IMR-90 (cell line): ENCODE measurements at regions not wholly inside any gene's neighbourhood (a gene's known extent, or its start where the extent isn't known, plus 50 kb on each side); places are given as distances from the start of the nearest gene placed in this dataset.

Experiments
- ATAC-seq: fragments of 200-7000 bp; cut with Tn5 transposase; 2 replicates; pipeline ENCODE4 v1.9.1; 2020; ENCODE audit warnings: low read depth, mild to moderate bottlenecking, moderate library complexity
- BruUV-seq: library from RNA; stranded (reverse); fragments of 400-500 nt; replicated peaks from 2 replicates; lab custom pipeline; 2021; lab: Mats Ljungman, UMichigan
- CTCF ChIA-PET: fragments of 300-600 bp; formaldehyde crosslinking; extraction: SDS; loops from one replicate; lab custom pipeline; 2021; ENCODE audit warnings: antibody characterized with exemption; lab: Yijun Ruan, JAX
- POLR2A ChIA-PET: fragments of 300-600 bp; sonication (Branson Sonifier 250); formaldehyde crosslinking; loops from one replicate; lab custom pipeline; 2022; ENCODE audit warnings: antibody characterized with exemption; ENCODE audit not compliant: unreplicated experiment; lab: Charles Lee
- DNase-seq: peaks from one replicate; pipeline ENCODE4 v3.0.0; 2013
- H2AFZ ChIP-seq: replicated peaks from 2 replicates; pipeline ENCODE3; 2013; ENCODE audit warnings: low read length, mild to moderate bottlenecking; ENCODE audit not compliant: poor library complexity
- H2AK5ac ChIP-seq: 2 replicates; pipeline ENCODE4 v1.6.1; 2013; ENCODE audit warnings: low read depth, low read length, inconsistent platforms
- H2AK9ac ChIP-seq: replicated peaks from 2 replicates; pipeline ENCODE3; 2013; ENCODE audit warnings: mild to moderate bottlenecking, low read depth, low read length, moderate library complexity; ENCODE audit not compliant: poor library complexity
- H2BK120ac ChIP-seq: 2 replicates; pipeline ENCODE4 v1.6.1; 2013; ENCODE audit warnings: low read depth, low read length, inconsistent platforms
- H2BK15ac ChIP-seq: 3 replicates; pipeline ENCODE4 v1.6.1; 2013; ENCODE audit warnings: low read depth, low read length, inconsistent platforms
- H2BK20ac ChIP-seq: 2 replicates; pipeline ENCODE4 v1.6.1; 2013; ENCODE audit warnings: low read depth, mild to moderate bottlenecking, inconsistent platforms, low read length, moderate library complexity
- H2BK5ac ChIP-seq: 2 replicates; pipeline ENCODE4 v1.6.1; 2013; ENCODE audit warnings: mild to moderate bottlenecking, low read depth, low read length, inconsistent platforms; ENCODE audit not compliant: poor library complexity, severe bottlenecking
- H3K14ac ChIP-seq: replicated peaks from 2 replicates; pipeline ENCODE4 v1.6.1; 2013; ENCODE audit warnings: low read depth, low read length, inconsistent platforms
- H3K18ac ChIP-seq: 2 replicates; pipeline ENCODE4 v1.6.1; 2013; ENCODE audit warnings: low read depth, low read length, control low read depth
- H3K23ac ChIP-seq: 2 replicates; pipeline ENCODE4 v1.6.1; 2013; ENCODE audit warnings: low read depth, low read length, inconsistent platforms
- H3K27ac ChIP-seq: 2 replicates; pipeline ENCODE4 v1.5.1; 2013; ENCODE audit warnings: mild to moderate bottlenecking, control low read depth, low read length; ENCODE audit not compliant: insufficient read depth
- H3K27me3 ChIP-seq: 2 replicates; pipeline ENCODE4 v1.6.1; 2013; ENCODE audit warnings: low read length; ENCODE audit not compliant: control insufficient read depth, insufficient read depth
- H3K36me3 ChIP-seq: 2 replicates; pipeline ENCODE4 v1.6.1; 2013; ENCODE audit warnings: low read length, mixed read lengths; ENCODE audit not compliant: control insufficient read depth, insufficient read depth
- H3K4ac ChIP-seq: 2 replicates; pipeline ENCODE4 v1.6.1; 2013; ENCODE audit warnings: low read depth, low read length, inconsistent platforms
- H3K4me1 ChIP-seq: 2 replicates; pipeline ENCODE4 v1.6.1; 2013; ENCODE audit warnings: low read length, mixed read lengths; ENCODE audit not compliant: control insufficient read depth, insufficient read depth
- H3K4me2 ChIP-seq: 2 replicates; pipeline ENCODE4 v1.6.1; 2013; ENCODE audit warnings: low read depth, mild to moderate bottlenecking, control low read depth, low read length, moderate library complexity
- H3K4me3 ChIP-seq: 2 replicates; pipeline ENCODE4 v1.5.1; 2013; ENCODE audit warnings: low read depth, mild to moderate bottlenecking, control low read depth, low read length, moderate library complexity; ENCODE audit not compliant: insufficient read depth
- H3K56ac ChIP-seq: 2 replicates; pipeline ENCODE4 v1.6.1; 2013; ENCODE audit warnings: low read length, inconsistent platforms; ENCODE audit not compliant: insufficient read depth; ENCODE audit errors: extremely low read depth
- H3K79me1 ChIP-seq, 2 experiments: 2 replicates each; pipeline ENCODE4 v1.6.1; 2013; ENCODE audit warnings: low read length in 2 of 2, inconsistent platforms in 1 of 2, low read depth in 1 of 2
- H3K9ac ChIP-seq: 2 replicates; pipeline ENCODE4 v1.6.1; 2013; ENCODE audit warnings: low read depth, low read length, control low read depth
- H3K9me1 ChIP-seq: 2 replicates; pipeline ENCODE4 v1.6.1; 2013; ENCODE audit warnings: low read length, inconsistent platforms; ENCODE audit not compliant: insufficient read depth
- H3K9me3 ChIP-seq: 2 replicates; pipeline ENCODE4 v1.6.1; 2013; ENCODE audit warnings: low read length; ENCODE audit not compliant: control insufficient read depth, insufficient read depth
- H4K20me1 ChIP-seq: 2 replicates; pipeline ENCODE4 v1.6.1; 2013; ENCODE audit warnings: low read length, inconsistent platforms; ENCODE audit not compliant: insufficient read depth
- H4K5ac ChIP-seq: 2 replicates; pipeline ENCODE4 v1.6.1; 2013; ENCODE audit warnings: mild to moderate bottlenecking, low read depth, low read length, control low read depth
- H4K8ac ChIP-seq, 2 experiments: 2 replicates each; pipeline ENCODE4 v1.6.1; 2013; ENCODE audit warnings: low read depth in 2 of 2, low read length in 2 of 2, control low read depth in 1 of 2, inconsistent platforms in 1 of 2
- H4K91ac ChIP-seq: 2 replicates; pipeline ENCODE4 v1.6.1; 2013; ENCODE audit warnings: low read depth, low read length, inconsistent platforms; ENCODE audit not compliant: insufficient read depth
- CEBPB ChIP-seq: IDR thresholded peaks from 2 replicates; pipeline ENCODE4 v1.6.1; 2012; ENCODE audit warnings: low read depth, low read length, improper control_type of control experiment
- MAZ ChIP-seq: IDR thresholded peaks from 2 replicates; pipeline ENCODE4 v1.6.1; 2012; ENCODE audit warnings: low read depth, mild to moderate bottlenecking, low read length, improper control_type of control experiment, moderate library complexity, borderline replicate concordance
- MXI1 ChIP-seq: IDR thresholded peaks from 2 replicates; pipeline ENCODE4 v1.6.1; 2012; ENCODE audit warnings: low read depth, mild to moderate bottlenecking, low read length, moderate library complexity, borderline replicate concordance
- NFE2L2 ChIP-seq: fragments of 150-350 bp; IDR thresholded peaks from 2 replicates; pipeline ENCODE4 v1.6.1; 2016; ENCODE audit warnings: low read depth, mild to moderate bottlenecking, low read length
- POLR2A ChIP-seq: IDR thresholded peaks from 2 replicates; pipeline ENCODE4 v1.6.1; 2012; ENCODE audit warnings: mild to moderate bottlenecking, low read depth, low read length
- RCOR1 ChIP-seq: IDR thresholded peaks from 2 replicates; pipeline ENCODE4 v1.6.1; 2012; ENCODE audit warnings: mild to moderate bottlenecking, low read length, improper control_type of control experiment; ENCODE audit not compliant: insufficient replicate concordance
- SMC3 ChIP-seq: fragments of 150-350 bp; IDR thresholded peaks from 2 replicates; pipeline ENCODE4 v1.6.1; 2016; ENCODE audit warnings: low read depth, mild to moderate bottlenecking, antibody characterized with exemption, low read length, moderate library complexity
- WGBS, 2 experiments: methylation state at CpG; one replicate each; pipeline versions ENCODE4 v1.1.5 to v1.1.7; 2013; ENCODE audit warnings: missing lambda C conversion rate in 2 of 2; ENCODE audit not compliant: insufficient read length in 1 of 2; ENCODE audit errors: extremely low coverage in 2 of 2; 5-methylcytosine and 5-hydroxymethylcytosine counted together
- dilution Hi-C: fragments of 300-500 bp; cut with HindIII; formaldehyde crosslinking; loops from one replicate; pipeline ENCODE4 v1.14.3; 2018; ENCODE audit warnings: low sequenced_read_pairs; ENCODE audit not compliant: unreplicated experiment
- in situ Hi-C: fragments of 300-500 bp; cut with MboI; formaldehyde crosslinking; loops from 3 replicates; pipeline ENCODE4 v1.14.3; 2019; ENCODE audit warnings: low sequenced_read_pairs, inconsistent platforms, mixed read lengths
- intact Hi-C: fragments of 100-400 bp; cut with micrococcal nuclease; formaldehyde crosslinking; loops from 2 replicates; pipeline ENCODE4 v1.10.0; 2022
- TF ChIP-seq, protein P1 (sequence below): fragments of 150-350 bp; IDR thresholded peaks from 2 replicates; pipeline ENCODE4 v1.6.1; 2016; ENCODE audit warnings: low read depth, mild to moderate bottlenecking, low read length, moderate library complexity, borderline replicate concordance

DNA sequence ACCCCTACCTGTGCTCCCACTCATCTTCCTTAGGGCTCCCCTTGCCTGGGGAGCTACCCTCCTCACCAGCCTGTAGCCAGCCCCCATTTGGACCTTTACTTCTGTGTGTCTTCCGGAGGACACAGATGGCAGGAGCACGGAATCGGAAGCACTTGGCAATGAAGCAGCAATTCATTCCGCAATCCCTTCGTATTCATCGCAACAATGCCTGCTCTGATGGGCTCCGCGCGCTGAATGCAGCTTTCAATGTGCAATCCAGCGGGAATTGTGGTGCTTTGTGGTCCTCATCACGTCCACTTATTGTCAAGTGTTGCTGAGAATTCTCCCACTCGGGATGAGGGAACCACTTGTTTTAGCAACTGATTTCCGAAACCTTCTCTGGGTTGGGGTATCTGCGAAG is 336.0 kb downstream of the DHX35 start:
- Histone ChIP-seq H3K56ac (no peak overlapping the region), H3K4me3 (no peak overlapping the region), H3K4ac (no peak overlapping the region), H2AFZ (no peak overlapping the region), H2AK5ac (no peak overlapping the region), H3K4me2 (no peak overlapping the region), H3K18ac (no peak overlapping the region), H3K36me3 (no peaks in the 10 kb centered on the region), H2BK20ac (no peak overlapping the region), H3K14ac (no peak overlapping the region), H4K8ac (no peak overlapping the region), H2BK5ac (no peak overlapping the region), H3K23ac (no peak overlapping the region), H3K27ac (no peak overlapping the region), H2BK120ac (no peak overlapping the region), H3K4me1 (no peaks in the 10 kb centered on the region), H4K91ac (no peak overlapping the region), H3K9ac (no peak overlapping the region), H3K27me3 (no peaks in the 10 kb centered on the region), H4K5ac (no peak overlapping the region), H3K79me1 (no peaks in the 10 kb centered on the region), H3K9me3 (0 out of 2 replicates have a peak, but pooled peaks cover 2% of the 10 kb centered on the region), H2BK15ac (no peak overlapping the region), H2AK9ac (no peak overlapping the region), H4K20me1 (no peaks in the 10 kb centered on the region), H3K9me1 (no peaks in the 10 kb centered on the region)
- CTCF ChIA-PET, result no interaction called here
- dilution Hi-C loops, result no loop called here
- DNase-seq (no peak), ATAC-seq (no peak)
- POLR2A ChIA-PET, result no interaction called here
- BruUV-seq, result no TSS peak
- in situ Hi-C loops, result no loop called here
- TF ChIP-seq MAZ (no peak), SMC3 (no peak), POLR2A (no peak), NFE2L2 (no peak), CEBPB (no peak), RCOR1 (no peak), MXI1 (no peak)
- TF ChIP-seq, protein P1, sequence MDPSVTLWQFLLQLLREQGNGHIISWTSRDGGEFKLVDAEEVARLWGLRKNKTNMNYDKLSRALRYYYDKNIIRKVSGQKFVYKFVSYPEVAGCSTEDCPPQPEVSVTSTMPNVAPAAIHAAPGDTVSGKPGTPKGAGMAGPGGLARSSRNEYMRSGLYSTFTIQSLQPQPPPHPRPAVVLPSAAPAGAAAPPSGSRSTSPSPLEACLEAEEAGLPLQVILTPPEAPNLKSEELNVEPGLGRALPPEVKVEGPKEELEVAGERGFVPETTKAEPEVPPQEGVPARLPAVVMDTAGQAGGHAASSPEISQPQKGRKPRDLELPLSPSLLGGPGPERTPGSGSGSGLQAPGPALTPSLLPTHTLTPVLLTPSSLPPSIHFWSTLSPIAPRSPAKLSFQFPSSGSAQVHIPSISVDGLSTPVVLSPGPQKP, result no peak
- intact Hi-C loops, result no loop called here
- 52% methylated on average over 7 of the region's 14 CpGs; no CpG with 5 or more reads in 1 of the 2 experiments for WGBS, 2 experiments
